Mesothelial cell of epicardium (in vitro differentiated cells): ENCODE measurements at regions not wholly inside any gene's neighbourhood (a gene's known extent, or its start where the extent isn't known, plus 50 kb on each side); places are given as distances from the start of the nearest gene placed in this dataset.

Experiments
- DNase-seq, 2 experiments: peaks; one replicate each; pipeline ENCODE4 v3.0.0; 2021; ENCODE audit warnings: low spot score in 2 of 2; ENCODE audit not compliant: unreplicated experiment in 2 of 2
- H3K27ac Mint-ChIP-seq: 2 replicates; pipeline ENCODE4 v1.8.0; 2021; ENCODE audit warnings: mixed read lengths
- H3K27me3 Mint-ChIP-seq: 2 replicates; pipeline ENCODE4 v1.8.0; 2021; ENCODE audit warnings: low read depth, mixed read lengths
- H3K36me3 Mint-ChIP-seq: 2 replicates; pipeline ENCODE4 v1.8.0; 2021; ENCODE audit warnings: mixed read lengths
- H3K4me1 Mint-ChIP-seq: 2 replicates; pipeline ENCODE4 v1.8.0; 2021; ENCODE audit warnings: mixed read lengths
- H3K4me3 Mint-ChIP-seq: 2 replicates; pipeline ENCODE4 v1.8.0; 2021; ENCODE audit warnings: mild to moderate bottlenecking, moderate library complexity, mixed read lengths
- H3K9me3 Mint-ChIP-seq: 2 replicates; pipeline ENCODE4 v1.8.0; 2021; ENCODE audit warnings: mixed read lengths
- TF ChIP-seq, protein P1 (sequence below): fragments of 200-600 bp; sonication (generic); IDR thresholded peaks from one replicate; pipeline ENCODE4 v1.5.0; 2021; ENCODE audit warnings: antibody characterized with exemption; ENCODE audit not compliant: unreplicated experiment

DNA sequence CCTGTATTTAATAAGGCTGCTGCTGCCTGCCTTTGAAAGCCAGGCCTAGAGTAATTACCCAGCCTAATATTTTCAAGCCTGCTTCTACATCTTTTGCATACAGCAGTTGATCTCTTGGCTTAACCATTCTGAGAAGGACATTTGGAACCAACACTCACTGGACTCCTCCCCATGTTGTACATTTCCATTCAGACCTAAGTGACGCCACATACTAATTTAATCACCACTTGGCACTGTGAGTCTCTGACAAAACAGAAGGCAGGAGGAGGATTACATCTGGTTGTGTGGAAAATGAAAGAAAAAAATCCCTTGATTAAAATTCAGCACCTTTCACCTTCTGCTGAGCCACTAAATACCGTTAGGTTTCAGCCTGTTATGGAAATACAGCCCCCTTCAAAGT, 102.2 kb upstream of the ARRDC4 start:
- TF ChIP-seq, protein P1, sequence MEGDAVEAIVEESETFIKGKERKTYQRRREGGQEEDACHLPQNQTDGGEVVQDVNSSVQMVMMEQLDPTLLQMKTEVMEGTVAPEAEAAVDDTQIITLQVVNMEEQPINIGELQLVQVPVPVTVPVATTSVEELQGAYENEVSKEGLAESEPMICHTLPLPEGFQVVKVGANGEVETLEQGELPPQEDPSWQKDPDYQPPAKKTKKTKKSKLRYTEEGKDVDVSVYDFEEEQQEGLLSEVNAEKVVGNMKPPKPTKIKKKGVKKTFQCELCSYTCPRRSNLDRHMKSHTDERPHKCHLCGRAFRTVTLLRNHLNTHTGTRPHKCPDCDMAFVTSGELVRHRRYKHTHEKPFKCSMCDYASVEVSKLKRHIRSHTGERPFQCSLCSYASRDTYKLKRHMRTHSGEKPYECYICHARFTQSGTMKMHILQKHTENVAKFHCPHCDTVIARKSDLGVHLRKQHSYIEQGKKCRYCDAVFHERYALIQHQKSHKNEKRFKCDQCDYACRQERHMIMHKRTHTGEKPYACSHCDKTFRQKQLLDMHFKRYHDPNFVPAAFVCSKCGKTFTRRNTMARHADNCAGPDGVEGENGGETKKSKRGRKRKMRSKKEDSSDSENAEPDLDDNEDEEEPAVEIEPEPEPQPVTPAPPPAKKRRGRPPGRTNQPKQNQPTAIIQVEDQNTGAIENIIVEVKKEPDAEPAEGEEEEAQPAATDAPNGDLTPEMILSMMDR = no peak
- no peak overlapping the region for H3K27ac Mint-ChIP-seq
- H3K9me3 Mint-ChIP-seq = peaks cover 13% of the 10 kb centered on the region
- H3K4me3 Mint-ChIP-seq = no peak overlapping the region
- H3K4me1 Mint-ChIP-seq = no peaks in the 10 kb centered on the region
- no peak for DNase-seq
- no peaks in the 10 kb centered on the region for H3K36me3 Mint-ChIP-seq
- peaks cover 18% of the 10 kb centered on the region for H3K27me3 Mint-ChIP-seq

DNA sequence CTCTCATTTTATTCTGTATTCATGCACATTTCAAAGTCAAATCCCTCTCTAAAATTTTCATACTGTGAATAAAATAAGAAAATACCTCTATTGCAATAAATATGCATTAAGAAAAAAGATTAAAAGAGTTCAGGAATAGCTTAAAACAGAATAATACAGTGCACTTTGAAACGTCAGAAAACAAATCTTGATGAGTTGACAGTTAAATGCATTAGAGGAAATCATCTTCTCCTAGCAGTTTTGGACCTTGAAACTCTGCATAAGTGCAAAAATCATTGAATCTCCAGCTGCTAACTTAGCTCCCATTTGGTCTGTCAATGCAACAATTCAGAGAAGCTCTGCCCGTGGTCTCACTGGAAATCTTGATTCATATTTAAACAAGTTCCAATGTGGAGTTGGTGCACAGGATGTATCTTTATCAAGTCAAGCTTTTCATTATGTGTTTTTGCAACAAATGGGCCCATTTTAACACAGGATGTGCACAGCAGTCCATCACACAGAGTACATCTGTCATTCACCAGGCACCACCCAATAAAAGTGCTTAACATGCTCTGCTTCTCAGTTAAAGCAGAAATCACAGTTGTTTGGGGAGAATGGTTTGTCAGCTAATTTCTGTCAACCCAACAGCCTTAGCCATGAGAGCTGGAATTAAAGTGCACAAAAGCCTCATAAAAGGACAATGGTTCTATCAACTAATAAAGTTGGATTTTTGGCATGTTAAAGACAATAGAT, 98.8 kb upstream of the ARRDC4 start:
- TF ChIP-seq, protein P1 = no peak
- H3K4me3 Mint-ChIP-seq = no peak overlapping the region
- no peaks in the 10 kb centered on the region for H3K4me1 Mint-ChIP-seq
- H3K36me3 Mint-ChIP-seq = no peaks in the 10 kb centered on the region
- H3K27me3 Mint-ChIP-seq = peaks cover 28% of the 10 kb centered on the region
- no peak overlapping the region for H3K27ac Mint-ChIP-seq
- DNase-seq = no peak
- peaks cover 7% of the 10 kb centered on the region for H3K9me3 Mint-ChIP-seq

DNA sequence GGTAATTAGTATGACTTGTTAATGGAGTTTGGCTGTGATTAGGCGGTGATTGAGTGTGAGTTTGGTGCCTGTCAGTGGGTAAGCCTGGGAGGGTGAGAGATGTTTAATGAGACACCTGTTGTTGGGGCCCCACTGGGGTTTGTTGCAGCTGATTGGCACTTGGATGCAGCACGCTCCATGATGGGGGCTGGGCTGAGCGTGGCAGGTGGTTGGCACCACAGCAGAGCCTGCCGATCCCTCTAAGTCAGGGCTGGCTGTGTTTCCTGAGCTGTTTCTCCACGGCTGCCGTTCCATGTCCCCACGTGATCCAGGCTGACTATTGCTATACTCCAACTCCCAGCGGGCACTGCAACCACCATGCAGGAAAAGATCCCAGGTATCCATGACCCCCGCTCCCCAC, 93.5 kb upstream of the ARRDC4 start:
- TF ChIP-seq, protein P1 = no peak
- H3K4me3 Mint-ChIP-seq = no peak overlapping the region
- peaks cover 29% of the 10 kb centered on the region for H3K27me3 Mint-ChIP-seq
- H3K27ac Mint-ChIP-seq = no peak overlapping the region
- peaks cover 6% of the 10 kb centered on the region for H3K9me3 Mint-ChIP-seq
- no peaks in the 10 kb centered on the region for H3K4me1 Mint-ChIP-seq
- no peak for DNase-seq
- H3K36me3 Mint-ChIP-seq = no peaks in the 10 kb centered on the region

DNA sequence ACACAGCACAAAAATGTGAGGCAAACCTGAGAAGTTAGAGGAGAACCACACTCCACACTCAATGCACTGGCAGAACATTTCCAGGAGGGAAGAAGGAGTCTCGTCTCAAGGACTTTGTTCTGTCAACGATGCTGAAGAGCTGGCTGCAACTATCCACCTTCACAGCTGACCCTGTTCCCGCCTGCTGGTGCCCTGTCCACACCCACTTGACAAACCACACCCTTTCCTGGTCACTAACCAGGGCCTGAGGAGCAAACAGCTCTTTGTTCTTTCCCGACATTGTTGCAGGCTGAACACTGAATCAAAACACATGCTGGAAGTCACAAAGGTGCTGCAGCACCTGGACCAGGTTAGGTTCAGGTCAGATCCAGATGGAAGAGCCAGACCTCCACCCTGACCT, 92.6 kb upstream of the ARRDC4 start:
- Mint-ChIP-seq H3K4me1 (no peaks in the 10 kb centered on the region), H3K27ac (no peak overlapping the region), H3K9me3 (peaks cover under 1% of the 10 kb centered on the region), H3K27me3 (peaks cover 24% of the 10 kb centered on the region), H3K36me3 (no peaks in the 10 kb centered on the region), H3K4me3 (no peak overlapping the region)
- DNase-seq = no peak
- TF ChIP-seq, protein P1 = no peak

DNA sequence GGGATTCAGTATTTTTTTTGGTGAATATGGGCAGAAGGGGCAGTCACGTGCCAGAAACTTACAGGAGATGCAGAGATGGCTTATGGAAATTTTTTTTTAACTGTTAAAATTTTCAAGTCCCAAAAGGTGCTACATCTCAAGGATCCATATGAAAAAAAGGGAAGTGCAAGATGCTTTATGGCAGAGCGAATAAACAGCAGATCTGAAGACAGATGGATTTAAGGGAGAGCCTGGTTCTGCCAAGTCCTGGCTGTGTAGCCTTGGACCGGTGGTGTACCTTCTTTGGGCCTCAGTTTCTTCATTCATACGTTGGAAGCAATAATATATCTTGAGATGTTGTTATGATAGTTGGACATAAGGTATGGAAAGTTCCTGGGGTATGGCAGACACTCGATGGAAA, 91.5 kb upstream of the ARRDC4 start:
- no peaks in the 10 kb centered on the region for H3K9me3 Mint-ChIP-seq
- no peaks in the 10 kb centered on the region for H3K36me3 Mint-ChIP-seq
- no peak for DNase-seq
- TF ChIP-seq, protein P1 = no peak
- H3K4me1 Mint-ChIP-seq = no peaks in the 10 kb centered on the region
- no peak overlapping the region for H3K4me3 Mint-ChIP-seq
- peaks cover 22% of the 10 kb centered on the region for H3K27me3 Mint-ChIP-seq
- no peak overlapping the region for H3K27ac Mint-ChIP-seq
